Caco-2 (cell line): ENCODE measurements at regions not wholly inside any gene's neighbourhood (a gene's known extent, or its start where the extent isn't known, plus 50 kb on each side); places are given as distances from the start of the nearest gene placed in this dataset.

Experiments
- BruUV-seq: library from RNA; stranded (reverse); fragments of 400-500 nt; replicated peaks from 2 replicates; lab custom pipeline; 2021; lab: Mats Ljungman, UMichigan
- CTCF ChIA-PET: fragments of 300-600 bp; sonication (Branson Sonifier 250); formaldehyde crosslinking; loops from one replicate; lab custom pipeline; 2022; ENCODE audit warnings: antibody characterized with exemption; lab: Charles Lee
- POLR2A ChIA-PET: fragments of 300-600 bp; sonication (Branson Sonifier 250); formaldehyde crosslinking; loops from one replicate; lab custom pipeline; 2022; ENCODE audit warnings: antibody characterized with exemption; lab: Charles Lee
- DNase-seq, 2 experiments: peaks; one replicate each; pipeline versions ENCODE4 v3.0.0 to v3.0.0-alpha.2; 2020 to 2022
- H3K27me3 ChIP-seq: replicated peaks from 2 replicates; pipeline ENCODE4 v1.6.0; 2011; ENCODE audit warnings: low read length; ENCODE audit not compliant: control insufficient read depth, insufficient read depth
- H3K36me3 ChIP-seq: 2 replicates; pipeline ENCODE4 v1.5.1; 2011; ENCODE audit warnings: low read length; ENCODE audit not compliant: control insufficient read depth, insufficient read depth
- H3K4me1 ChIP-seq: fragments of 250-450 bp; sonication (Bioruptor Pico); 2 replicates; pipeline ENCODE4 v1.5.1; 2020; ENCODE audit warnings: mild to moderate bottlenecking
- H3K4me3 ChIP-seq: 2 replicates; pipeline ENCODE4 v1.5.1; 2011; ENCODE audit warnings: low read depth, mild to moderate bottlenecking, control low read depth, low read length
- H3K9me3 ChIP-seq: fragments of 250-450 bp; sonication (Bioruptor Pico); 2 replicates; pipeline ENCODE4 v1.5.1; 2020; ENCODE audit warnings: mild to moderate bottlenecking, moderate library complexity
- H3K27ac Mint-ChIP-seq: one replicate; pipeline ENCODE4 v1.8.0; 2022; ENCODE audit warnings: mixed read lengths; ENCODE audit not compliant: unreplicated experiment
- H3K27me3 Mint-ChIP-seq: one replicate; pipeline ENCODE4 v1.8.0; 2022; ENCODE audit warnings: mixed read lengths; ENCODE audit not compliant: insufficient read depth, unreplicated experiment
- H3K36me3 Mint-ChIP-seq: one replicate; pipeline ENCODE4 v1.8.0; 2022; ENCODE audit warnings: mild to moderate bottlenecking, mixed read lengths; ENCODE audit not compliant: insufficient read depth, unreplicated experiment
- H3K4me1 Mint-ChIP-seq: one replicate; pipeline ENCODE4 v1.8.0; 2022; ENCODE audit warnings: low read depth, mixed read lengths; ENCODE audit not compliant: unreplicated experiment
- H3K4me3 Mint-ChIP-seq: one replicate; pipeline ENCODE4 v1.8.0; 2022; ENCODE audit warnings: mild to moderate bottlenecking, moderate library complexity, mixed read lengths; ENCODE audit not compliant: unreplicated experiment
- H3K9me3 Mint-ChIP-seq: one replicate; pipeline ENCODE4 v1.8.0; 2022; ENCODE audit warnings: mixed read lengths; ENCODE audit not compliant: unreplicated experiment
- CTCF ChIP-seq, 2 experiments: fragments of 200-600 bp in 1 of 2; IDR thresholded peaks; 1 replicate in 1 of 2; 2 replicates in 1 of 2; pipeline versions ENCODE4 v1.5.1 to v1.8.0; 2011 to 2022; ENCODE audit warnings: antibody characterized with exemption in 1 of 2, control low read depth in 1 of 2, inconsistent platforms in 1 of 2, low read depth in 1 of 2, low read length in 1 of 2, mild to moderate bottlenecking in 1 of 2, moderate library complexity in 1 of 2; ENCODE audit not compliant: insufficient read depth in 1 of 2, severe bottlenecking in 1 of 2, unreplicated experiment in 1 of 2
- intact Hi-C: fragments of 100-400 bp; cut with micrococcal nuclease; formaldehyde crosslinking; loops from one replicate; pipeline ENCODE4 v1.10.0; 2022; ENCODE audit not compliant: unreplicated experiment

- Histone ChIP-seq H3K9me3 (no peaks in the 10 kb centered on the region), H3K27me3 (no peaks in the 10 kb centered on the region), H3K4me3 (no peak overlapping the region), H3K4me1 (no peaks in the 10 kb centered on the region), H3K36me3 (no peaks in the 10 kb centered on the region)
- H3K4me3 Mint-ChIP-seq = no peak overlapping the region
- no peak overlapping the region for H3K27ac Mint-ChIP-seq
- ChIA-PET POLR2A (no interaction called here), CTCF (no interaction called here)
- BruUV-seq = no TSS peak
- H3K4me1 Mint-ChIP-seq = no peaks in the 10 kb centered on the region
- no peak for DNase-seq
- no peaks in the 10 kb centered on the region for H3K9me3 Mint-ChIP-seq
- peaks cover 4% of the 10 kb centered on the region for H3K27me3 Mint-ChIP-seq
- TF ChIP-seq CTCF (IDR thresholded peaks at IDR 0.05; ENCODE audit: insufficient read depth in 1 of 2, low read depth in 1 of 2, low read length in 1 of 2, severe bottlenecking in 1 of 2, unreplicated experiment in 1 of 2) = no peak
- H3K36me3 Mint-ChIP-seq = no peaks in the 10 kb centered on the region
- intact Hi-C loops = no loop called here
Observed at GRCh38 chr6:117138425-117138824, 126.9 kb upstream of the VGLL2 start.

- no peaks in the 10 kb centered on the region for H3K4me1 Mint-ChIP-seq
- intact Hi-C loops = no loop called here
- no peak for DNase-seq
- no peak overlapping the region for H3K27ac Mint-ChIP-seq
- POLR2A ChIA-PET = no interaction called here
- CTCF ChIA-PET = no interaction called here
- Histone ChIP-seq H3K9me3 (no peaks in the 10 kb centered on the region), H3K4me1 (no peaks in the 10 kb centered on the region), H3K4me3 (no peak overlapping the region), H3K27me3 (no peaks in the 10 kb centered on the region), H3K36me3 (no peaks in the 10 kb centered on the region)
- no peaks in the 10 kb centered on the region for H3K9me3 Mint-ChIP-seq
- no TSS peak for BruUV-seq
- peaks cover 4% of the 10 kb centered on the region for H3K27me3 Mint-ChIP-seq
- no peak for TF ChIP-seq CTCF (IDR thresholded peaks at IDR 0.05; ENCODE audit: insufficient read depth in 1 of 2, low read depth in 1 of 2, low read length in 1 of 2, severe bottlenecking in 1 of 2, unreplicated experiment in 1 of 2)
- no peak overlapping the region for H3K4me3 Mint-ChIP-seq
- H3K36me3 Mint-ChIP-seq = no peaks in the 10 kb centered on the region
Observed at GRCh38 chr6:117138920-117139319, 126.4 kb upstream of the VGLL2 start.

GRCh38 chr6:117142142-117142541, 123.2 kb upstream of the VGLL2 start:
- Mint-ChIP-seq H3K27me3 (peaks cover 4% of the 10 kb centered on the region), H3K27ac (no peak overlapping the region), H3K36me3 (no peaks in the 10 kb centered on the region), H3K4me3 (no peak overlapping the region), H3K9me3 (peaks cover 12% of the 10 kb centered on the region), H3K4me1 (no peaks in the 10 kb centered on the region)
- intact Hi-C loops = no loop called here
- Histone ChIP-seq H3K36me3 (no peaks in the 10 kb centered on the region), H3K4me3 (no peak overlapping the region), H3K9me3 (0 out of 2 replicates have a peak, but pooled peaks cover 4% of the 10 kb centered on the region), H3K27me3 (no peaks in the 10 kb centered on the region), H3K4me1 (no peaks in the 10 kb centered on the region)
- POLR2A ChIA-PET = no interaction called here
- no TSS peak for BruUV-seq
- CTCF ChIA-PET = no interaction called here
- no peak for DNase-seq
- TF ChIP-seq CTCF (IDR thresholded peaks at IDR 0.05; ENCODE audit: insufficient read depth in 1 of 2, low read depth in 1 of 2, low read length in 1 of 2, severe bottlenecking in 1 of 2, unreplicated experiment in 1 of 2) = no peak
